Bronchial epithelial cell (primary cell): ENCODE measurements at regions not wholly inside any gene's neighbourhood (a gene's known extent, or its start where the extent isn't known, plus 50 kb on each side); places are given as distances from the start of the nearest gene placed in this dataset.
"Not testable (repeated sequence)": the region's sequence is repeated elsewhere in the genome, so short reads cannot be mapped to it uniquely, and the experiment has no call there.

ENCODE experiments used
- DNase-seq: peaks from one replicate; pipeline ENCODE4 v3.0.0-alpha.2; 2010; ENCODE audit warnings: low read depth
- FAIRE-seq: peaks from 2 replicates; lab custom pipeline; 2011; peaks lifted over from hg19 to GRCh38; lab: Jason Lieb, UNC
- H3K27me3 ChIP-seq: 2 replicates; pipeline ENCODE4 v1.5.1; 2011; ENCODE audit warnings: low read length; ENCODE audit not compliant: control insufficient read depth, insufficient read depth
- H3K36me3 ChIP-seq: 2 replicates; pipeline ENCODE4 v1.5.1; 2011; ENCODE audit warnings: low read length; ENCODE audit not compliant: control insufficient read depth, insufficient read depth
- H3K4me3 ChIP-seq: 2 replicates; pipeline ENCODE4 v1.5.1; 2011; ENCODE audit warnings: mild to moderate bottlenecking, low read depth, low read length, control low read depth
- CTCF ChIP-seq: IDR thresholded peaks from 2 replicates; pipeline ENCODE4 v1.5.1; 2011; ENCODE audit warnings: mild to moderate bottlenecking, moderate library complexity, low read length, control low read depth, inconsistent platforms; ENCODE audit not compliant: insufficient read depth, severe bottlenecking

DNA sequence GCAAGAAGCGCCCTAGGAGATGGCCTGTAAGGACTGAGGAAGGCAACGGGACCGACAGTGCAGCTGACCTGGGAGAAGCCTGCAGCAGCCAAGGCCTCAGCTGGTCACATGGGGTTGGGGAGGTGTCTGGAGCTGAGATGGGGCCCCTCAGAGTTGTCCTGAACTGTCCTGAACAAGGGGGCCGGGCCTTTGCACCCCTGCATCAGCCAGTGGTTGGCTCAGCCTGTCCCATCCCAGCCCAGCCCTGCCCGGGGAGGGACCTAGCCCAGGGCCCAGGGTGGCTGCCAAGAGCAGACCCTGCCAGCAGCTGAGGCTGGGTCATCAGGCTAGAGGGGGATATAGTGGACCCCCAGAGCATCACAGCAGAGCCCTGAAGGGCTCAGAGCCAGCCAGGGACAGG lies 122.8 kb upstream of the PPP1R26 start:
- FAIRE-seq = no peak

DNA sequence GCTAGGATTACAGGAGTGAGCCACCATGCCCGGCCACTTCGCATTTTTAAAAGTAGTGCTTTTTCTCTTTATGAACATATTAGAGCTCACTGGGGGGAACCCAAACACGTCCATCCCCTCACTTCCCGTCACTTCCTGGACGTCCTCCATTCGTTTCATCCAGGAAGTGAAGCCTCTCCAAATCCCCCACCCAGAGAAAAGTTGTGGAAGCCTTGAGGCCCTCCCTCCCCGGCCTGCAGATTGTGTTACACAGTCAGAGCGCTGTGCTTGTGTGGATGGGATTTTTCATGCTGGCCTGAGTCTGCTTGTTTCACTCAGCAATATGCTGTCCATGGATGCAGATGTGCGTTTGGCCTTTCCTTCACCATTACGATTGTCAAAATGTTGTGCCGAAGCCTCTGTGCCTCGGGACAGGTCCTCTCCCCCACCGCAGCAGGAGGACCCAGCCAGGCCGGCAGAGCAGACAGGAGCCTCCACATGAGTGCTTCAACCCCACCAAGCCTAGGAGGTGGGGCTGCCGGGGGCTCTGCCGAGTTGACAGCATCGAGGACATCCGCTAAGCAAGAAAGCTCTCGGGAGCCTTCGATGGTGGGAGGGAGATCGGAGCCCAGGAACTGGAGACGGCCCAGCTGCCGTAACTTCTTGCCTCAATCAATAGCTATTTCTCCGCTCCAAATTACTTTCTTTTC lies 121.6 kb upstream of the PPP1R26 start:
- no peak for FAIRE-seq
- no peak for TF ChIP-seq CTCF

More for the DNA sequence above, 122.8 kb upstream of the PPP1R26 start:
- no peak for DNase-seq
- Histone ChIP-seq H3K27me3 (no peaks in the 10 kb centered on the region), H3K36me3 (no peaks in the 10 kb centered on the region), H3K4me3 (no peak overlapping the region)
- no peak for TF ChIP-seq CTCF

DNA sequence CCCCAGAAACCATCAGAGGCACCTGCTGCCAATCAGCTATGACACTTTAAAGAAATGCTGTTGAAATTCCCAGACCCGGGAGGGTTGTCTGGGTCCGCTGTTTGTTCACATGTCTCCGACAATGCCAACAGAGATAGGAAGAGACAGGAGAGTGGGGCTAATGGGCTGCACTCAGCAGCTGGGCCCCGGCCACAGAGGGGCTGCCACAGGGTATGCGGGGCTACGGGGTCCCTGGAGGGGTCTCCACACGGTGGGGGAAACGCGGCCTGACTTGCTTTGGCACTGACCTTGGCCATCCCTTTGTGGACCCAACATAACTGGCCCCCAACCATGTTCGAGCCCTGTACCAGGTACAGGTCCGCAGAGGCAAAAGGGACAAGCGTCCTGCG lies 121.0 kb upstream of the PPP1R26 start:
- no peaks in the 10 kb centered on the region for H3K36me3 ChIP-seq
- no peaks in the 10 kb centered on the region for H3K27me3 ChIP-seq
- no peak for FAIRE-seq
- DNase-seq = no peak
- no peak for TF ChIP-seq CTCF
- H3K4me3 ChIP-seq = no peak overlapping the region

More for the DNA sequence above, 121.6 kb upstream of the PPP1R26 start:
- H3K4me3 ChIP-seq = no peak overlapping the region
- no peak for DNase-seq
- no peaks in the 10 kb centered on the region for H3K36me3 ChIP-seq
- H3K27me3 ChIP-seq = no peaks in the 10 kb centered on the region

DNA sequence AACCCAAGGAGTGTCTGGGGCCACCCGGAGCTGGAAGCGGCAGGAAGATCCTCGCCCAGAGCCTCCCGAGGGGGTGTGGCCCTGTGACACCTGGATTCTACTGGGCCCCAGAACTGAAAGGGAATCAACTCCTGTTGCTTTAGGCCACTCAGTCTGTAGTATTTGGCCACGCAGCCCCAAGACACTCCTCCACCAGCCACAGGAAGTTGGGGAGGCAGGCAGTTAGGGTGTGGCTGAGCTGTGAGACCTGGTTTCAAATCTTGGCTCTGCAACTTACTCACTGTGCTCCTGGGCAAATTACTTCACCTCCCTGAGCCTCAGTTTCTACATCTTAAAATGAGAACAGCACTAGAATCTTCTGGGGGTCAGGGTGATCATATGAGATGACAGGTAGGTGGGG lies 119.8 kb upstream of the PPP1R26 start:
- H3K27me3 ChIP-seq = no peaks in the 10 kb centered on the region
- H3K4me3 ChIP-seq = no peak overlapping the region
- H3K36me3 ChIP-seq = no peaks in the 10 kb centered on the region
- no peak for TF ChIP-seq CTCF
- DNase-seq (no peak), FAIRE-seq (no peak)

DNA sequence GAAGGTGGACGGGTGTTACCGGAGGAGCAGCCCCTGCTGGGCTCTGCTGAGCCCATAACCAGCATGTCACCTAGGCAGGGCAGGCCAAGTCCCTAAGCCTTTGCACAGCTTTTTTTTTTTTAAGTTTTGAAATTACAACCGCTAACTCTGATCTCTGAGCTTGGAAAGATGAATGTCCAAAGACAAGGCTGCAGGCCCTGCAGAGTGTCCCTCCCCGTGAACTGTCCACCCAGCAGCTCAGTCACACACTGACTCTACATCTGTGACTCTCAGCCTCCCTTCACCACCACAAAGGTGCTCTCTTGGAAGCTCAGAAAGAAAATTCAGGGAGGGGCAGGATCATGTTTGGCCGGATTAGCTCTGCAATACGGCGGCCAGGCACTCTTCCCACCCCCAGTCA lies 119.0 kb upstream of the PPP1R26 start:
- Histone ChIP-seq H3K36me3 (no peaks in the 10 kb centered on the region), H3K27me3 (no peaks in the 10 kb centered on the region), H3K4me3 (no peak overlapping the region)
- DNase-seq (no peak), FAIRE-seq (no peak)
- TF ChIP-seq CTCF = no peak

- H3K36me3 ChIP-seq, H3K4me3 ChIP-seq, DNase-seq, H3K27me3 ChIP-seq, FAIRE-seq: not testable (repeated sequence)
Measured at GRCh38 chr9:135361668-135362067, 117.9 kb upstream of the PPP1R26 start.
